Astrocyte (in vitro differentiated cells and primary cell): ENCODE measurements at regions not wholly inside any gene's neighbourhood (a gene's known extent, or its start where the extent isn't known, plus 50 kb on each side); places are given as distances from the start of the nearest gene placed in this dataset.

ENCODE experiments used
- DNase-seq: peaks from one replicate; pipeline ENCODE4 v3.0.0-alpha.2; 2010; ENCODE audit warnings: low read depth
- FAIRE-seq: peaks from 2 replicates; lab custom pipeline; 2011; peaks lifted over from hg19 to GRCh38; lab: Jason Lieb, UNC
- H2AFZ ChIP-seq: 2 replicates; pipeline ENCODE4 v1.6.0; 2012; ENCODE audit warnings: low read depth, low read length, inconsistent platforms
- H3K27ac ChIP-seq: 2 replicates; pipeline ENCODE4 v1.5.1; 2011; ENCODE audit warnings: low read depth, low read length, inconsistent platforms
- H3K27me3 ChIP-seq: 2 replicates; pipeline ENCODE4 v1.6.0; 2011; ENCODE audit warnings: low read length, inconsistent platforms; ENCODE audit not compliant: insufficient read depth
- H3K36me3 ChIP-seq: 2 replicates; pipeline ENCODE4 v1.5.1; 2011; ENCODE audit warnings: low read length, inconsistent platforms; ENCODE audit not compliant: insufficient read depth
- H3K4me1 ChIP-seq: 2 replicates; pipeline ENCODE4 v1.5.1; 2011; ENCODE audit warnings: low read length, inconsistent platforms; ENCODE audit not compliant: insufficient read depth
- H3K4me2 ChIP-seq: 2 replicates; pipeline ENCODE4 v1.6.0; 2012; ENCODE audit warnings: low read length, inconsistent platforms
- H3K4me3 ChIP-seq: 2 replicates; pipeline ENCODE4 v1.5.1; 2011; ENCODE audit warnings: low read depth, mild to moderate bottlenecking, low read length, inconsistent platforms; ENCODE audit not compliant: insufficient read depth
- H3K79me2 ChIP-seq: 2 replicates; pipeline ENCODE4 v1.6.0; 2012; ENCODE audit warnings: mild to moderate bottlenecking, low read length, inconsistent platforms; ENCODE audit not compliant: insufficient read depth
- H3K9ac ChIP-seq: 2 replicates; pipeline ENCODE4 v1.6.0; 2012; ENCODE audit warnings: mild to moderate bottlenecking, low read length, inconsistent platforms
- H3K9me3 ChIP-seq: 2 replicates; pipeline ENCODE4 v1.5.1; 2012; ENCODE audit warnings: low read depth, mild to moderate bottlenecking, low read length, inconsistent platforms; ENCODE audit not compliant: insufficient read depth
- H4K20me1 ChIP-seq: 2 replicates; pipeline ENCODE4 v1.6.0; 2012; ENCODE audit warnings: low read length, inconsistent platforms; ENCODE audit not compliant: insufficient read depth
- H3K27ac Mint-ChIP-seq: one replicate; pipeline ENCODE4 v1.8.0; 2021; ENCODE audit warnings: mild to moderate bottlenecking, mixed read lengths; ENCODE audit not compliant: unreplicated experiment
- H3K27me3 Mint-ChIP-seq: one replicate; pipeline ENCODE4 v1.8.0; 2021; ENCODE audit warnings: low read depth, mixed read lengths; ENCODE audit not compliant: unreplicated experiment
- H3K36me3 Mint-ChIP-seq: one replicate; pipeline ENCODE4 v1.8.0; 2021; ENCODE audit warnings: low read depth, mixed read lengths; ENCODE audit not compliant: unreplicated experiment
- H3K4me1 Mint-ChIP-seq: one replicate; pipeline ENCODE4 v1.8.0; 2021; ENCODE audit warnings: low read depth, mixed read lengths; ENCODE audit not compliant: unreplicated experiment
- H3K4me3 Mint-ChIP-seq: one replicate; pipeline ENCODE4 v1.8.0; 2021; ENCODE audit warnings: mild to moderate bottlenecking, moderate library complexity, mixed read lengths; ENCODE audit not compliant: unreplicated experiment
- H3K9me3 Mint-ChIP-seq: one replicate; pipeline ENCODE4 v1.8.0; 2021; ENCODE audit warnings: mild to moderate bottlenecking, mixed read lengths; ENCODE audit not compliant: unreplicated experiment
- EZH2 ChIP-seq: IDR thresholded peaks from 2 replicates; pipeline ENCODE4 v1.6.1; 2012; ENCODE audit warnings: mild to moderate bottlenecking, low read length, inconsistent platforms; ENCODE audit not compliant: insufficient read depth
- TF ChIP-seq, protein P1 (sequence below): IDR thresholded peaks from 2 replicates; pipeline ENCODE4 v1.5.1; 2011; ENCODE audit warnings: low read depth, mild to moderate bottlenecking, inconsistent platforms, low read length, moderate library complexity; ENCODE audit not compliant: insufficient read depth

DNA sequence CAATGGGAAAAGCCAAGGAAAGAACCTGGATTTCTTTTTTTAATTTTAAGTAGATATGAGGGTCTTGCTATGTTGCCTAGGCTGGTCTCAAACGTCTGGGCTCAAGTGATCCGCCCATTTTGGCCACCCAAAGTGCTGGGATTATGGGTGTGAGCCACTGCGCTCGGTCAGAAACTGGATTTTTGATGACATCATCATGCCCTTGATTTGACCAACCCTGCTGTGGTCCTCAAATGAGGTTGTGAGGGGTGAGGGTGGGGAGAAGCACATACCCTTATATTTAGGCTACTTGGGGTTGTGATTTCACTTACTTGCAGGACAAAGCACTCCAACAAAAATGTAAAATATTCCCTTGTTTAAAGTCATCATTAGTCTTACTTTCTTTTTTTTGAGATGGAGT is 70.4 kb downstream of the C3orf38 start:
- no peak for DNase-seq
- H3K4me2 ChIP-seq: no peak overlapping the region
- no peaks in the 10 kb centered on the region for H3K9me3 ChIP-seq
- H3K36me3 Mint-ChIP-seq: no peaks in the 10 kb centered on the region
- no peak for FAIRE-seq
- no peaks in the 10 kb centered on the region for H3K27me3 ChIP-seq
- no peaks in the 10 kb centered on the region for H3K4me1 Mint-ChIP-seq
- no peak overlapping the region for H3K4me3 Mint-ChIP-seq
- H3K27ac Mint-ChIP-seq: no peak overlapping the region
- no peak overlapping the region for H3K4me3 ChIP-seq
- no peaks in the 10 kb centered on the region for H3K36me3 ChIP-seq
- H3K27me3 Mint-ChIP-seq: no peaks in the 10 kb centered on the region
- H3K79me2 ChIP-seq: no peaks in the 10 kb centered on the region
- no peak overlapping the region for H2AFZ ChIP-seq
- no peaks in the 10 kb centered on the region for H3K4me1 ChIP-seq
- TF ChIP-seq EZH2: no peak
- TF ChIP-seq, protein P1, sequence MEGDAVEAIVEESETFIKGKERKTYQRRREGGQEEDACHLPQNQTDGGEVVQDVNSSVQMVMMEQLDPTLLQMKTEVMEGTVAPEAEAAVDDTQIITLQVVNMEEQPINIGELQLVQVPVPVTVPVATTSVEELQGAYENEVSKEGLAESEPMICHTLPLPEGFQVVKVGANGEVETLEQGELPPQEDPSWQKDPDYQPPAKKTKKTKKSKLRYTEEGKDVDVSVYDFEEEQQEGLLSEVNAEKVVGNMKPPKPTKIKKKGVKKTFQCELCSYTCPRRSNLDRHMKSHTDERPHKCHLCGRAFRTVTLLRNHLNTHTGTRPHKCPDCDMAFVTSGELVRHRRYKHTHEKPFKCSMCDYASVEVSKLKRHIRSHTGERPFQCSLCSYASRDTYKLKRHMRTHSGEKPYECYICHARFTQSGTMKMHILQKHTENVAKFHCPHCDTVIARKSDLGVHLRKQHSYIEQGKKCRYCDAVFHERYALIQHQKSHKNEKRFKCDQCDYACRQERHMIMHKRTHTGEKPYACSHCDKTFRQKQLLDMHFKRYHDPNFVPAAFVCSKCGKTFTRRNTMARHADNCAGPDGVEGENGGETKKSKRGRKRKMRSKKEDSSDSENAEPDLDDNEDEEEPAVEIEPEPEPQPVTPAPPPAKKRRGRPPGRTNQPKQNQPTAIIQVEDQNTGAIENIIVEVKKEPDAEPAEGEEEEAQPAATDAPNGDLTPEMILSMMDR: no peak
- H3K9ac ChIP-seq: no peak overlapping the region
- no peak overlapping the region for H3K27ac ChIP-seq
- H4K20me1 ChIP-seq: no peaks in the 10 kb centered on the region
- H3K9me3 Mint-ChIP-seq: peaks cover 2% of the 10 kb centered on the region

DNA sequence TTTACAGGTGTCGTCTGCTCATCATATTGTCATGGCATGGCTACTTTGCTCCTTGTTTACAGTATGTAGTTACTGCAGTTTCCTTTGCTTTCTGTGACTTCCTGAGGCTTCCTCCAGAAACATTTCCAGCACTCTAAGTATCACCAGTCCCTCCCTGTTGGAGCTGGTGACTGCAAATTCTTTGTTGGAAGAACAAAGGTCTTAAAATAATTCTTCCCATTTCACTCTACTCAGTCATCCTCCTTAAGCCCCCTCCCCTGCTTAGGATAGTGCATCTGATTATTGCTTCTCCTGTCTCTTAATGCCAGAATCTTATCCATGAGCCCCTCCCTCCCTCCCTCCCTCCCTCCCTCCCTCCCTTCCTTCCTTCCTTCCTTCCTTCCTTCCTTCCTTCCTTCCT is 72.0 kb downstream of the C3orf38 start:
- Histone ChIP-seq H3K27me3 (no peaks in the 10 kb centered on the region), H3K4me3 (no peak overlapping the region), H3K27ac (no peak overlapping the region), H3K36me3 (no peaks in the 10 kb centered on the region), H3K9me3 (no peaks in the 10 kb centered on the region), H2AFZ (no peak overlapping the region), H4K20me1 (no peaks in the 10 kb centered on the region), H3K4me1 (no peaks in the 10 kb centered on the region), H3K9ac (no peak overlapping the region), H3K79me2 (no peaks in the 10 kb centered on the region), H3K4me2 (no peak overlapping the region)
- TF ChIP-seq, protein P1: no peak
- TF ChIP-seq EZH2: no peak
- no peaks in the 10 kb centered on the region for H3K4me1 Mint-ChIP-seq
- no peaks in the 10 kb centered on the region for H3K36me3 Mint-ChIP-seq
- DNase-seq (no peak), FAIRE-seq (no peak)
- H3K9me3 Mint-ChIP-seq: peaks cover 2% of the 10 kb centered on the region
- no peaks in the 10 kb centered on the region for H3K27me3 Mint-ChIP-seq
- no peak overlapping the region for H3K27ac Mint-ChIP-seq
- H3K4me3 Mint-ChIP-seq: no peak overlapping the region

DNA sequence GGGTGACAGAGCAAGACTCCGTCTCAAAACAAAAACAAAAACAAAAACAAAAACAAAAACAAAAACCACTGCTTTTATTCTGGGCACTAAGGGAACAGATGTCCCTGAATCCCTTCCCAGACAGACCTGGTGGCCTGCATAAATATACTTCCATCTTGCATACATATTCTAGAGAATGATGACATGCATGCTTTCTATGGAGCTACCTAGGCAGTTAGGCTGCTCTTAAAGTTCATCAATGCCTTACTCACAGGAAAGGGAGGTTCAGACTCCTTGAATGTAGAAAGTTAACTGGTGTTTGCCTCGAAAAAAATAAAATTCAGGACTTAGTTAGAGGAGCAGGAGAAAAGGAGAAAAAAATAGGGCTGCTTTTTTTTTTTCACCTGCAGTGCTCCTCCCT is 72.6 kb downstream of the C3orf38 start:
- H3K9ac ChIP-seq: no peak overlapping the region

More for the DNA sequence above, 72.6 kb downstream of the C3orf38 start:
- Mint-ChIP-seq H3K27me3 (no peaks in the 10 kb centered on the region), H3K4me3 (no peak overlapping the region), H3K36me3 (no peaks in the 10 kb centered on the region), H3K27ac (no peak overlapping the region), H3K9me3 (peaks cover 2% of the 10 kb centered on the region), H3K4me1 (no peaks in the 10 kb centered on the region)
- H2AFZ ChIP-seq: no peak overlapping the region
- no peak for TF ChIP-seq EZH2
- TF ChIP-seq, protein P1: no peak
- no peaks in the 10 kb centered on the region for H3K4me1 ChIP-seq
- no peaks in the 10 kb centered on the region for H3K27me3 ChIP-seq
- no peaks in the 10 kb centered on the region for H4K20me1 ChIP-seq
- FAIRE-seq (no peak), DNase-seq (no peak)
- H3K9me3 ChIP-seq: no peaks in the 10 kb centered on the region
- H3K79me2 ChIP-seq: no peaks in the 10 kb centered on the region
- no peak overlapping the region for H3K4me3 ChIP-seq
- no peaks in the 10 kb centered on the region for H3K36me3 ChIP-seq
- no peak overlapping the region for H3K4me2 ChIP-seq
- H3K27ac ChIP-seq: no peak overlapping the region
